KMS-11 (cell line): ENCODE measurements at regions not wholly inside any gene's neighbourhood (a gene's known extent, or its start where the extent isn't known, plus 50 kb on each side); places are given as distances from the start of the nearest gene placed in this dataset.

ENCODE experiments used
- H2AFZ ChIP-seq: fragments of 200-600 bp; sonication (generic); 2 replicates; pipeline ENCODE4 v1.6.1; 2016; ENCODE audit warnings: antibody characterized with exemption, mixed run types, low read depth
- H3K27ac ChIP-seq: fragments of 200-600 bp; sonication (generic); 2 replicates; pipeline ENCODE4 v1.6.1; 2016; ENCODE audit warnings: mild to moderate bottlenecking, mixed run types
- H3K27me3 ChIP-seq: fragments of 200-600 bp; sonication (generic); 2 replicates; pipeline ENCODE4 v1.6.1; 2017; ENCODE audit warnings: mild to moderate bottlenecking, low read depth, mixed run types, moderate library complexity; ENCODE audit not compliant: insufficient read depth
- H3K36me3 ChIP-seq: fragments of 200-600 bp; sonication (generic); 2 replicates; pipeline ENCODE4 v1.6.1; 2017; ENCODE audit warnings: mild to moderate bottlenecking, mixed run types; ENCODE audit not compliant: insufficient read depth
- H3K4me1 ChIP-seq: fragments of 200-600 bp; sonication (generic); 2 replicates; pipeline ENCODE4 v1.6.1; 2016; ENCODE audit warnings: mild to moderate bottlenecking, low read depth, mixed run types; ENCODE audit not compliant: poor library complexity, severe bottlenecking
- H3K4me2 ChIP-seq: fragments of 200-600 bp; sonication (generic); 2 replicates; pipeline ENCODE4 v1.7.0; 2016; ENCODE audit warnings: mild to moderate bottlenecking, mixed run types
- H3K4me3 ChIP-seq: fragments of 200-600 bp; sonication (generic); IDR thresholded peaks from 2 replicates; pipeline ENCODE4 v1.6.1; 2017; ENCODE audit warnings: low read depth, low read length, mixed read lengths; ENCODE audit not compliant: insufficient read depth
- H3K79me2 ChIP-seq: fragments of 200-600 bp; sonication (generic); 2 replicates; pipeline ENCODE4 v1.6.1; 2016; ENCODE audit warnings: low read depth, mixed run types; ENCODE audit not compliant: insufficient read depth
- H3K9ac ChIP-seq: fragments of 200-600 bp; sonication (generic); 2 replicates; pipeline ENCODE4 v1.6.1; 2016; ENCODE audit warnings: mild to moderate bottlenecking, mixed run types
- H4K20me1 ChIP-seq: fragments of 200-600 bp; sonication (generic); 2 replicates; pipeline ENCODE4 v1.6.1; 2016; ENCODE audit warnings: mild to moderate bottlenecking, mixed run types; ENCODE audit not compliant: insufficient read depth
- TF ChIP-seq, protein P1 (sequence below): fragments of 200-600 bp; sonication (generic); conservative IDR thresholded peaks from 2 replicates; pipeline ENCODE4 v1.6.1; 2017; ENCODE audit warnings: low read depth, mild to moderate bottlenecking, antibody characterized with exemption, low read length, moderate library complexity, mixed read lengths

DNA sequence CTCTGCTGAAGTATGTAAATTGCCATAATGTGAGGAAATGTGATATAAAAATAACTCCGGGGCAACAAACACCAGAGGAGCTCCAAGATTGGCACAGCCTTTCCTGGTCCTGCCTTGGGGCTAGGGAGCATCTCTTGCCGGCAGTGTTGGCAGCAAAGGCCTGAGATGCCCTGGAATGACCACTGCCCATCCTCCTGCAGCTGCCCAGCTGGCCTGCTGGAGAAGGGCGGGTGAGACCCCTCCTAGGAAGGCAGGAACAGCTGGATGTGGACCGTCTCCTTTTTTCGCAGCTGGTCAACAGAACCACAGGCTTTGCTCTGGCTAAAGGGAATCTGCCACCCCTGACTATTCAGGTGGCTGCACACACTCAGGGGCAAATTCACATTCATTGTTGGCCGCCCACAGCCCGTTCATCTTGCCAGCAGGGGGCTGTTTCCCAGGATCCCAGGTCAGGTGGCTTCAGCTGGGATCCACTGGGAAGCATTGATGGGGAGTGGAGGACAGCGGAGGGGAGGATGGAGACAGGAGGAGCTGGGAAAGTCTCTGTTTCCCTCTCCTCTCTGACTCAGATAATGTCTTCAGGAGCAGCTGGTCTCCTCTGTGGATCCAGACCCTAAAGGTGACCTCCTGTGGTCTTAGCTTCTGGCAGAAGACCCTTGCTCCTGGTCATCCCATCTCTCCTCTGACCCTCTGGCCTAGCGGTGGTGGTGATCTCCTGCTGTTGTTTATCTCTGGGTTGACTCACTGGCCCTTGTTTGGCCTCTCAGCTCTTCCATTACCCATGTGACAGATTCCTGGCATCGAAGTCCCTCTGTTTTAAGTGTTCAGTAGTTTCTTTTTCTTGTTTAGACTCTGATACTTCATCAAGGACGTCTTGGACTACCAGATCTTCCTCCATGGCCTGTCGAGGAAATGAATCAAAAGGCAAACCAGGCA lies 336.7 kb downstream of the DHX35 start:
- Histone ChIP-seq H3K27ac (no peak overlapping the region), H3K9ac (no peak overlapping the region), H4K20me1 (no peaks in the 10 kb centered on the region), H3K27me3 (no peaks in the 10 kb centered on the region), H3K36me3 (no peaks in the 10 kb centered on the region), H2AFZ (0 out of 2 replicates have a peak overlapping the region, but pooled peaks have one; percentile 4), H3K79me2 (no peaks in the 10 kb centered on the region), H3K4me2 (no peak overlapping the region), H3K4me1 (peaks cover 67% of the 10 kb centered on the region), H3K4me3 (no peak overlapping the region)
- TF ChIP-seq, protein P1, sequence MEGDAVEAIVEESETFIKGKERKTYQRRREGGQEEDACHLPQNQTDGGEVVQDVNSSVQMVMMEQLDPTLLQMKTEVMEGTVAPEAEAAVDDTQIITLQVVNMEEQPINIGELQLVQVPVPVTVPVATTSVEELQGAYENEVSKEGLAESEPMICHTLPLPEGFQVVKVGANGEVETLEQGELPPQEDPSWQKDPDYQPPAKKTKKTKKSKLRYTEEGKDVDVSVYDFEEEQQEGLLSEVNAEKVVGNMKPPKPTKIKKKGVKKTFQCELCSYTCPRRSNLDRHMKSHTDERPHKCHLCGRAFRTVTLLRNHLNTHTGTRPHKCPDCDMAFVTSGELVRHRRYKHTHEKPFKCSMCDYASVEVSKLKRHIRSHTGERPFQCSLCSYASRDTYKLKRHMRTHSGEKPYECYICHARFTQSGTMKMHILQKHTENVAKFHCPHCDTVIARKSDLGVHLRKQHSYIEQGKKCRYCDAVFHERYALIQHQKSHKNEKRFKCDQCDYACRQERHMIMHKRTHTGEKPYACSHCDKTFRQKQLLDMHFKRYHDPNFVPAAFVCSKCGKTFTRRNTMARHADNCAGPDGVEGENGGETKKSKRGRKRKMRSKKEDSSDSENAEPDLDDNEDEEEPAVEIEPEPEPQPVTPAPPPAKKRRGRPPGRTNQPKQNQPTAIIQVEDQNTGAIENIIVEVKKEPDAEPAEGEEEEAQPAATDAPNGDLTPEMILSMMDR: no peak

DNA sequence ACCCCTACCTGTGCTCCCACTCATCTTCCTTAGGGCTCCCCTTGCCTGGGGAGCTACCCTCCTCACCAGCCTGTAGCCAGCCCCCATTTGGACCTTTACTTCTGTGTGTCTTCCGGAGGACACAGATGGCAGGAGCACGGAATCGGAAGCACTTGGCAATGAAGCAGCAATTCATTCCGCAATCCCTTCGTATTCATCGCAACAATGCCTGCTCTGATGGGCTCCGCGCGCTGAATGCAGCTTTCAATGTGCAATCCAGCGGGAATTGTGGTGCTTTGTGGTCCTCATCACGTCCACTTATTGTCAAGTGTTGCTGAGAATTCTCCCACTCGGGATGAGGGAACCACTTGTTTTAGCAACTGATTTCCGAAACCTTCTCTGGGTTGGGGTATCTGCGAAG lies 336.0 kb downstream of the DHX35 start:
- Histone ChIP-seq H3K79me2 (no peaks in the 10 kb centered on the region), H2AFZ (no peak overlapping the region), H3K27ac (no peak overlapping the region), H3K4me1 (peaks cover 65% of the 10 kb centered on the region), H3K27me3 (no peaks in the 10 kb centered on the region), H3K9ac (no peak overlapping the region), H3K4me3 (no peak overlapping the region), H3K36me3 (no peaks in the 10 kb centered on the region), H3K4me2 (no peak overlapping the region), H4K20me1 (no peaks in the 10 kb centered on the region)
- TF ChIP-seq, protein P1: no peak

DNA sequence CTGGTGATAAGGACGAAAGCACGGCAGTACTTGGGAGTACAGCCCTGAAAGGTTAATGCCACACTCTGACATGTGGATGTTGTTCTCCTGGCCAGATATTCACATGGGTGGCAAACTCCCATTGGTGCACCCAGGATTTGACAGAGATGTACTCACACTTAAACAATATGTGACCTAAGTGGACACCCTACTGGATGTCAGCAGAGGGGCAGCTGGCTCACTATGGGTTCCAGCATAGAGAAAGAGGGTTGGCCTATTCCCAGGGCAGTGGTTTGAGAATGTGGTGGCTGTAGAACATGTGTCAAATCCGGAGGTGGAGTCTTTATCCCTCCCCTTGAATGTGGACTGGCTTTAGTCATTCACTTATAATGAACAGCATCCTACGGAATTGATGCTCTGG lies 333.2 kb downstream of the DHX35 start:
- Histone ChIP-seq H2AFZ (no peak overlapping the region), H3K36me3 (no peaks in the 10 kb centered on the region), H3K4me3 (no peak overlapping the region), H3K27me3 (no peaks in the 10 kb centered on the region), H3K4me2 (no peak overlapping the region), H3K9ac (no peak overlapping the region), H3K4me1 (peaks cover 63% of the 10 kb centered on the region), H4K20me1 (no peaks in the 10 kb centered on the region), H3K79me2 (no peaks in the 10 kb centered on the region), H3K27ac (no peak overlapping the region)
- TF ChIP-seq, protein P1: no peak

DNA sequence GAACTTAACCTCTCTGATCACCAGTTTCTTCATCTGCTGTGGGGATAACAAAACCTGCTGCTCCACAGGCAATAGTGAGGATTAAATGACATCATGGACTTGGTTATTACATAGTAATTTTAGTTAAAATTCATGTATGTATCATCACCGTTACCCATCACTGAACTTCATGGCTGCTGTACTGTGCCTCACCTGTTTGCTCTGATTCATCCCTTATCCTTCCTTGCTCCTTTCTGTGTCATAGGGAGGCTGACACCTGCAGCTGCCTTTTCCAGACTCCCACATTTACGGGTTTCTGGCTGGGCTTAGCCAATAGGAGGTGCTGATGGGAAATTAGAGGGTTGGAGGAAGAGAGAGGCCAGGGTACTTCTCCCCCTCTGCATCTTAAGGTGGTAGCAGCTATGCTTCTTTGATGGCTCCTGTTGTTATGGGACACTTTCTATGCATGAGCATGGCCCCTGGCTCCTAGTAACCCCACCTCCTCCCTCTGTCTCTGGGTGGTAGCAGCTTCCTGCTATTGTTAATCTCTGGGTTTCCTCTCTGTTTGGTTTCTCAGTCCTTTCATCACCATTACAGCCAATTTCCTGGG lies 332.1 kb downstream of the DHX35 start:
- Histone ChIP-seq H3K4me3 (no peak overlapping the region), H3K27me3 (no peaks in the 10 kb centered on the region), H2AFZ (no peak overlapping the region), H3K79me2 (no peaks in the 10 kb centered on the region), H3K36me3 (no peaks in the 10 kb centered on the region), H3K4me2 (0 out of 2 replicates have a peak overlapping the region, but pooled peaks have one; percentile 7), H3K27ac (no peak overlapping the region), H3K4me1 (peaks cover 68% of the 10 kb centered on the region), H3K9ac (no peak overlapping the region), H4K20me1 (no peaks in the 10 kb centered on the region)
- TF ChIP-seq, protein P1: no peak
